ENCODE measurements at regions not wholly inside any gene's neighbourhood (a gene's known extent, or its start where the extent isn't known, plus 50 kb on each side); places are given as distances from the start of the nearest gene placed in this dataset.

GRCh38 chr1:193905288-193906085, 719.1 kb upstream of the B3GALT2 start:
- TF ChIP-seq EZH2 (IDR thresholded peaks at IDR 0.05; ENCODE audit: borderline replicate concordance, low read depth, low read length, severe bottlenecking) (no peak), CTCF (IDR thresholded peaks at IDR 0.05; ENCODE audit: extremely low read depth in 1 of 2, insufficient read depth in 1 of 2, low read depth in 1 of 2, low read length in 2 of 2) (no peak)
